AG10803 (cell line): ENCODE measurements at regions not wholly inside any gene's neighbourhood (a gene's known extent, or its start where the extent isn't known, plus 50 kb on each side); places are given as distances from the start of the nearest gene placed in this dataset.

Experiments used
- DNase-seq: peaks from one replicate; pipeline ENCODE4 v3.0.0; 2010; ENCODE audit warnings: low read depth
- H3K4me3 ChIP-seq: 2 replicates; pipeline ENCODE4 v1.5.1; 2011; ENCODE audit warnings: mild to moderate bottlenecking, low read length, control low read depth
- TF ChIP-seq, protein P1 (sequence below): conservative IDR thresholded peaks from 2 replicates; pipeline ENCODE4 v1.5.1; 2011; ENCODE audit warnings: mild to moderate bottlenecking, low read length, control low read depth, inconsistent platforms

DNA sequence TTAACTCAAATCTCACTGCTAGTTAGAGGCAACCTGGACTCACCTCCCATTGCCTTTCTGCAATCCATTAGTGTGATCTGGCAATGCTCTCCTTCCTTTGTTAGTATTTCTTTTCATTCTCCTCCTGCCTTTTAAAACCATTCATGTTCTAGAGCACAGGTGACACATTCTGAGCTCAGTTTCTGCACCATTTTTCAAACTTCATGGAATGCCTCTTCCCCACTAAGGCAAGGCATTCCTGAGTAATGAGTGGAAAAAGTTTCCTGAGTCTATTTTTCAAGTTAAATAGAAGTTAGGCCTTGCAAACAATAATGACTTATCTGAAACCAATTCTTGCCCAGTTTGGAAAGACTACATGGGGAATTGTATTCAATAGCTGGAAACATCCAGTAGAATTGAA is 1001.8 kb downstream of the BCL11B start:
- DNase-seq: no peak
- no peak overlapping the region for H3K4me3 ChIP-seq
- TF ChIP-seq, protein P1, sequence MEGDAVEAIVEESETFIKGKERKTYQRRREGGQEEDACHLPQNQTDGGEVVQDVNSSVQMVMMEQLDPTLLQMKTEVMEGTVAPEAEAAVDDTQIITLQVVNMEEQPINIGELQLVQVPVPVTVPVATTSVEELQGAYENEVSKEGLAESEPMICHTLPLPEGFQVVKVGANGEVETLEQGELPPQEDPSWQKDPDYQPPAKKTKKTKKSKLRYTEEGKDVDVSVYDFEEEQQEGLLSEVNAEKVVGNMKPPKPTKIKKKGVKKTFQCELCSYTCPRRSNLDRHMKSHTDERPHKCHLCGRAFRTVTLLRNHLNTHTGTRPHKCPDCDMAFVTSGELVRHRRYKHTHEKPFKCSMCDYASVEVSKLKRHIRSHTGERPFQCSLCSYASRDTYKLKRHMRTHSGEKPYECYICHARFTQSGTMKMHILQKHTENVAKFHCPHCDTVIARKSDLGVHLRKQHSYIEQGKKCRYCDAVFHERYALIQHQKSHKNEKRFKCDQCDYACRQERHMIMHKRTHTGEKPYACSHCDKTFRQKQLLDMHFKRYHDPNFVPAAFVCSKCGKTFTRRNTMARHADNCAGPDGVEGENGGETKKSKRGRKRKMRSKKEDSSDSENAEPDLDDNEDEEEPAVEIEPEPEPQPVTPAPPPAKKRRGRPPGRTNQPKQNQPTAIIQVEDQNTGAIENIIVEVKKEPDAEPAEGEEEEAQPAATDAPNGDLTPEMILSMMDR: no peak

DNA sequence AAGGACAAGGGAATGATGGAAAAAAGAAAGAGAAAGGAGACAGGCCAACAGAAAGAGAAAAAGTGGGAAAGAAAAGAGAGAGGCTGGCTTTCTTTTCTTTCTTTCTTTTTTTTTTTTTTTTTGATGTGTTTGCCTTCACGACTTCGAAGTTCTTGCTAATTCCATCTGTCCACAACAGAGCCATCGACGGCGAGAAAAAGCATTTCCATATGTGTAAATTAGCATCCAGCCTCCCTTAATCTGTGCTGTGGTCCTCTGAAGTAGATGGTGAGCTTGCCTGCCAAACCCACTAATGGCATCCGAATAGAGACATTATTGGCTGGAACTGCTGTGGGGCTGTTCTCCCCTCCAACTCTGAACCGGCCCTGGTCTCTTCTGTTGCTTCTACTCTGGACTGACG is 997.4 kb downstream of the BCL11B start:
- no peak overlapping the region for H3K4me3 ChIP-seq
- no peak for DNase-seq
- TF ChIP-seq, protein P1: no peak

DNA sequence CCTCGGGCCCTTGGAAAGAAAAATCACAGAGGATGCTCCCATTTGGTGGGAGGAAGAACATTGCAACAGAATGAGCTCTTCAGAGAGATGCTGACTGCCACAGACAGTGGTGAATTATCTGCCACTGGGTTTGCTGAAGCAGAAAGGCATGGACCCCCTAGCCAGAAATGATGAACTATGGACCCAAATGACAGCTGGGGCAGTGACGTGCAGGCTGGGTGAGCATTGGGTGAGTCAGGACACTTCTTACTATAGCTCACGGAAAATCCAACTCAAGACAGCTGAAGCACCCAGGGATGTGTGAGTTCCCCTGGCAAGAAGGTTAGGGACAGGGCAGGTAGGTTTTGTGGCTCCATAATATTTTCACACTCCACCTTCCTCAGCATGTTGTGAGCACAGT is 993.2 kb downstream of the BCL11B start:
- TF ChIP-seq, protein P1: no peak
- no peak for DNase-seq
- no peak overlapping the region for H3K4me3 ChIP-seq

DNA sequence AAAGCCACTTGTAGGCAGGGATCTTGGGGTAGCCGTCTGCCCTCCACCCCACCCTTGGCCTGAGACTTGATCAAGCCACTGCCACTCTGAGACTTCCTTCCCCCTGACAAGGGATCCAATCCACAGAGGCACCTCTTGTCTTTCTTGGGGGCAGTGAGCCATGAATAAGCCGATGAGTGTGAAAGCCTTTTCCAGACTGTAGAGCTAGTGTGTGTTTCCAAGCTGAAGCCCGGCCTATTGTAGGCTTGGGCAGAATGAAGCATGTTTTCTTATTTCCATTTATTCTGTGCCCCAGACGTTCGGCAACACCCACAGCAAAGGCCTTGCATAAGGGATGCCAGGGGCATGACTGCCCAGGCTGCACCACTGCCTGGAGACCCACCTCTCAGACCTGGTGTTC is 991.6 kb downstream of the BCL11B start:
- TF ChIP-seq, protein P1: no peak
- no peak overlapping the region for H3K4me3 ChIP-seq
- DNase-seq: no peak

DNA sequence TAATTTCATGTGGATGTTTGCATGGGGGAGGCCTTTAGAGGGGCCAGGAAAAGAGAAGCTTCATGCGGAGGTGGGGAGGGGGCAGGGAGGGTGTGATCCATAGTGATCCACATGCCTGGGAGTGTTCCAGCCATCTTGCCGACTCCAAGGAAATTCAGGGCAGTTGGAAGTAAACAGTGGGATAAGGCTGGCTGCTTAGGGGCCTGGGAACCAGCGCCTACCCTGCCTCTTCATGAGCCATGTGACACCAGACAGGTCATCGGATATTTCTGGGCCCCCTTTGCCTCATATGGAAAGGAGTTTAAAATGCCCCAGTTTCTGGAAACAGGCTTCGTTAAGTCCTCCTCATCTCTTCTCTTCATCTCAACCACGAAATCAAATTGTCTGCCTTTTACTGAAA is 983.2 kb downstream of the BCL11B start:
- no peak overlapping the region for H3K4me3 ChIP-seq
- TF ChIP-seq, protein P1: no peak
- no peak for DNase-seq

DNA sequence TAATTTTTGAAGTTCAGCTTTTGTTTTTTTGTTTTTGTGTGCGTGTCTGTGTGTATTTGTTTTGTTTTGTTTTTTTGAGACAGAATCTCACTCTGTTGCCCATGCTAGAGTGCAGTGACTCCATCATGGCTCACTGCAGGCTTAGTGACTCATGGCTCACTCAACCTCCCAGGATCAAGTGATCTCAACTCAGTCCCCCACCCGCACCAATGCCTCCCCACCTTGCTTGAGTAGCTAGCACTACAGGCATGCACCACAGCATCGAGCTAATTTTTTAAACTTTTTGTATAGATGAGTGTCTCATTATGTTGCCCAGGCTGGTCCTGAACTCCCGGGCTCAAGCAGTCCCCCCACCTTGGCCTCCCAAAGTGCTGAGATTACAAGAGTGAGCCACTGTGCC is 981.4 kb downstream of the BCL11B start:
- no peak for DNase-seq
- TF ChIP-seq, protein P1: no peak
- H3K4me3 ChIP-seq: no peak overlapping the region

DNA sequence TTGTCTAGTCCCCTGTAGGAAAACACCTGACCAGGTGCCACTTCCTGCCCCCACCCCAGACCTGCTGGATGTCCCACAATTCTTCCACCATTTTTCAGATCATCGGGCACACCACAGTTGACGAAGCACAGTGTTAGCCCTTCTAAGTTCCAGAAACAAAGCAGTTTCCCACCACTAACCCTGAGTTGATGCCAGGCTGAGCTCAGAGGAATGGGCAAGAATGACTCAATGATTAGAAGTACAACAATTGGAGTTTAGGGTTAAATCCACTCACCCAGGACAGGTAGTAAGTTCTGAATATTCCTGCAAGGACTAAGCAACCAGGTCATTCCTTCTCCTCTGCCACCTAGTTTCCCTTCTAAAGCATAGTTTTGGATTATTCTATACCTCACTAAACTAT is 979.8 kb downstream of the BCL11B start:
- TF ChIP-seq, protein P1: no peak
- DNase-seq: no peak
- no peak overlapping the region for H3K4me3 ChIP-seq
